ENCODE measurements at regions not wholly inside any gene's neighbourhood (a gene's known extent, or its start where the extent isn't known, plus 50 kb on each side); places are given as distances from the start of the nearest gene placed in this dataset.

GRCh38 chr14:98959958-98960616 is 311.9 kb downstream of the BCL11B start:
- TF ChIP-seq POLR2A (IDR thresholded peaks at IDR 0.05; ENCODE audit: low read length) (no peak), GATA1 (IDR thresholded peaks at IDR 0.05; ENCODE audit: low read depth, low read length) (no peak)

Data from erythroblast (primary cell).